ENCODE measurements at regions not wholly inside any gene's neighbourhood (a gene's known extent, or its start where the extent isn't known, plus 50 kb on each side); places are given as distances from the start of the nearest gene placed in this dataset.
"Not testable (repeated sequence)": the region's sequence is repeated elsewhere in the genome, so short reads cannot be mapped to it uniquely, and the experiment has no call there.

GRCh38 chr14:22300646-22301045, 288.4 kb downstream of the DAD1 start:
- no peak for DNase-seq (ENCODE audit: low read depth in 2 of 2)

- DNase-seq (ENCODE audit: low read depth in 2 of 2): no peak
Measured at GRCh38 chr14:22297376-22297775, 291.6 kb downstream of the DAD1 start.

GRCh38 chr14:22296722-22297121, 292.3 kb downstream of the DAD1 start:
- peak; percentile 33 to 35 for DNase-seq (ENCODE audit: low read depth in 2 of 2)

- no peak for DNase-seq (ENCODE audit: low read depth in 2 of 2)
Measured at GRCh38 chr14:22296088-22296487, 292.9 kb downstream of the DAD1 start.

GRCh38 chr14:22291406-22291805, 297.6 kb downstream of the DAD1 start:
- DNase-seq (ENCODE audit: low read depth in 2 of 2): no peak

GRCh38 chr14:22289570-22289969, 299.5 kb downstream of the DAD1 start:
- DNase-seq (ENCODE audit: low read depth in 2 of 2): no peak

- no peak for DNase-seq (ENCODE audit: low read depth in 2 of 2)
Measured at GRCh38 chr14:22285991-22286390, 303.0 kb downstream of the DAD1 start.

GRCh38 chr14:22282949-22283348, 306.1 kb downstream of the DAD1 start:
- DNase-seq (ENCODE audit: low read depth in 2 of 2): no peak

- no peak for DNase-seq (ENCODE audit: low read depth in 2 of 2)
Measured at GRCh38 chr14:22282417-22282816, 306.6 kb downstream of the DAD1 start.

- not testable (repeated sequence) for DNase-seq (ENCODE audit: low read depth in 2 of 2)
Measured at GRCh38 chr14:22281447-22281874, 307.6 kb downstream of the DAD1 start.

- DNase-seq (ENCODE audit: low read depth in 2 of 2): no peak
Measured at GRCh38 chr14:22280497-22281316, 308.3 kb downstream of the DAD1 start.

- no peak for DNase-seq (ENCODE audit: low read depth in 2 of 2)
Measured at GRCh38 chr14:22276913-22277816, 311.9 kb downstream of the DAD1 start.

- DNase-seq (ENCODE audit: low read depth in 2 of 2): no peak
Measured at GRCh38 chr14:22271838-22272799, 316.9 kb downstream of the DAD1 start.

GRCh38 chr14:22268875-22269274, 320.1 kb downstream of the DAD1 start:
- no peak for DNase-seq (ENCODE audit: low read depth in 2 of 2)

GRCh38 chr14:22266683-22267082, 322.3 kb downstream of the DAD1 start:
- DNase-seq (ENCODE audit: low read depth in 2 of 2): no peak

- DNase-seq (ENCODE audit: low read depth in 2 of 2): no peak
Measured at GRCh38 chr14:22266142-22266442, 322.9 kb downstream of the DAD1 start.

- no peak for DNase-seq (ENCODE audit: low read depth in 2 of 2)
Measured at GRCh38 chr14:22265319-22266141, 323.5 kb downstream of the DAD1 start.

GRCh38 chr14:22264759-22265158, 324.3 kb downstream of the DAD1 start:
- DNase-seq (ENCODE audit: low read depth in 2 of 2): no peak

- no peak for DNase-seq (ENCODE audit: low read depth in 2 of 2)
Measured at GRCh38 chr14:22263961-22264360, 325.1 kb downstream of the DAD1 start.

GRCh38 chr14:22262881-22263280, 326.1 kb downstream of the DAD1 start:
- DNase-seq (ENCODE audit: low read depth in 2 of 2): no peak
